K562 (cell line): ENCODE measurements at regions not wholly inside any gene's neighbourhood (a gene's known extent, or its start where the extent isn't known, plus 50 kb on each side); places are given as distances from the start of the nearest gene placed in this dataset.

Experiments used
- ATAC-seq: fragments of 200-7000 bp; cut with Tn5 transposase; 3 replicates; pipeline ENCODE4 v1.9.1; 2020; ENCODE audit warnings: moderate library complexity
- BruUV-seq: library from RNA; stranded (reverse); fragments of 400-500 nt; replicated peaks from 2 replicates; lab custom pipeline; 2021; lab: Mats Ljungman, UMichigan
- CTCF ChIA-PET: fragments of 300-600 bp; formaldehyde crosslinking; extraction: SDS; loops from one replicate; lab custom pipeline; 2021; ENCODE audit warnings: low intra/inter-chr PET ratio; lab: Yijun Ruan, JAX
- POLR2A ChIA-PET: fragments of 300-600, 350-650 bp; sonication (Branson Sonifier 250); formaldehyde crosslinking; extraction: SDS; loops from one replicate; lab custom pipeline; 2021; ENCODE audit warnings: antibody characterized with exemption, inconsistent platforms; lab: Yijun Ruan, JAX
- DNase-seq, 4 experiments: peaks; one replicate each; pipeline versions ENCODE4 v3.0.0 to v3.0.0-alpha.2; 2011 to 2018; ENCODE audit warnings: low spot score in 3 of 4, mixed read lengths in 3 of 4; ENCODE audit errors: extremely low read depth in 1 of 4
- FAIRE-seq: peaks from 2 replicates; lab custom pipeline; 2011; peaks lifted over from hg19 to GRCh38; lab: Jason Lieb, UNC
- H2AFZ ChIP-seq: 2 replicates; pipeline ENCODE4 v1.6.0; 2011; ENCODE audit warnings: low read depth, low read length, control low read depth, inconsistent platforms
- H3K27ac ChIP-seq: fragments of 200-600 bp; 3 replicates; pipeline ENCODE4 v1.8.0; 2011; ENCODE audit warnings: low read depth, mild to moderate bottlenecking, control low read depth, inconsistent platforms, low read length, moderate library complexity, mixed read lengths; ENCODE audit errors: extremely low read depth
- H3K27me3 ChIP-seq, 2 experiments: fragments of 300-600 bp in 1 of 2; 2 replicates in 1 of 2; 3 replicates in 1 of 2; pipeline versions ENCODE4 v1.6.0 to v1.8.0; 2011; ENCODE audit warnings: inconsistent platforms in 2 of 2, low read length in 2 of 2, mild to moderate bottlenecking in 1 of 2, mixed read lengths in 1 of 2, moderate library complexity in 1 of 2; ENCODE audit not compliant: control insufficient read depth in 2 of 2, insufficient read depth in 2 of 2
- H3K36me3 ChIP-seq: fragments of 300-600 bp; 3 replicates; pipeline ENCODE4 v1.8.0; 2011; ENCODE audit warnings: mild to moderate bottlenecking, low read length, inconsistent platforms; ENCODE audit not compliant: control insufficient read depth, insufficient read depth
- H3K4me1 ChIP-seq, 2 experiments: fragments of 200-600 bp in 1 of 2; replicated peaks in 1 of 2; 2 replicates in 1 of 2; 3 replicates in 1 of 2; pipeline versions ENCODE4 v1.5.1 to v1.8.0; 2011; ENCODE audit warnings: inconsistent platforms in 2 of 2, low read length in 2 of 2, mild to moderate bottlenecking in 1 of 2, mixed read lengths in 1 of 2, moderate library complexity in 1 of 2; ENCODE audit not compliant: control insufficient read depth in 2 of 2, insufficient read depth in 2 of 2
- H3K4me2 ChIP-seq: 2 replicates; pipeline ENCODE4 v1.6.1; 2011; ENCODE audit warnings: low read length, control low read depth, inconsistent platforms, mixed read lengths; ENCODE audit not compliant: insufficient read depth
- H3K4me3 ChIP-seq: fragments of 200-600 bp; sonication (generic), shearing (Covaris generic); 2 replicates; pipeline ENCODE4 v1.5.1; 2016; ENCODE audit warnings: control low read depth, inconsistent platforms
- H3K79me2 ChIP-seq: fragments of 200-600 bp; 3 replicates; pipeline ENCODE4 v1.8.0; 2011; ENCODE audit warnings: low read length, inconsistent platforms; ENCODE audit not compliant: control insufficient read depth, insufficient read depth
- H3K9ac ChIP-seq, 2 experiments: 2 replicates each; pipeline versions ENCODE4 v1.6.0 to v1.6.1; 2011; ENCODE audit warnings: low read depth in 2 of 2, low read length in 2 of 2, control low read depth in 1 of 2, inconsistent platforms in 1 of 2, mild to moderate bottlenecking in 1 of 2, mixed read lengths in 1 of 2; ENCODE audit not compliant: insufficient read depth in 1 of 2
- H3K9me1 ChIP-seq: one replicate; pipeline ENCODE4 v1.6.0; 2011; ENCODE audit warnings: inconsistent platforms, mild to moderate bottlenecking, low read length, moderate library complexity; ENCODE audit not compliant: control insufficient read depth, insufficient read depth
- H3K9me3 ChIP-seq: replicated peaks from 2 replicates; pipeline ENCODE4 v1.5.1; 2011; ENCODE audit warnings: low read depth, low read length, inconsistent platforms; ENCODE audit not compliant: control insufficient read depth, insufficient read depth
- H4K20me1 ChIP-seq: replicated peaks from 2 replicates; pipeline ENCODE4 v1.6.1; 2011; ENCODE audit warnings: low read length, inconsistent platforms, mixed read lengths; ENCODE audit not compliant: control insufficient read depth, insufficient read depth
- BHLHE40 ChIP-seq: IDR thresholded peaks from 2 replicates; pipeline ENCODE4 v1.6.1; 2011; ENCODE audit warnings: low read length, improper control_type of control experiment
- BRD9 ChIP-seq: fragments of 450-650 bp; IDR thresholded peaks from 2 replicates; pipeline ENCODE4 v1.6.1; 2018; ENCODE audit warnings: low read depth; ENCODE audit not compliant: partially characterized antibody
- ZEB2 ChIP-seq: fragments of 450-650 bp; IDR thresholded peaks from 2 replicates; pipeline ENCODE4 v1.6.1; 2016
- ZNF431 ChIP-seq: sonication (generic); formaldehyde crosslinking; IDR thresholded peaks from 2 replicates; pipeline ENCODE4 v1.8.0; 2022; ENCODE audit warnings: mild to moderate bottlenecking, missing genetic modification reagents
- in situ Hi-C: fragments of 300-500 bp; cut with MboI; formaldehyde crosslinking; loops from 4 replicates; pipeline ENCODE4 v1.15.0; 2018; ENCODE audit warnings: inconsistent platforms, mixed read lengths
- intact Hi-C: fragments of 100-400 bp; cut with micrococcal nuclease; formaldehyde crosslinking; loops from 2 replicates; pipeline ENCODE4 v1.14.2; 2022
- TF ChIP-seq, protein P1 (sequence below): fragments of 250-450 bp; sonication (Bioruptor Pico); IDR thresholded peaks from 2 replicates; pipeline ENCODE4 v1.5.0; 2021
- TF ChIP-seq, protein P2 (sequence below): sonication (generic); formaldehyde crosslinking; IDR thresholded peaks from 2 replicates; pipeline ENCODE4 v1.8.0; 2022; ENCODE audit warnings: mild to moderate bottlenecking, missing genetic modification reagents
- TF ChIP-seq, protein P3 (sequence below): fragments of 450-650 bp; IDR thresholded peaks from 2 replicates; pipeline ENCODE4 v1.6.1; 2016; ENCODE audit warnings: mild to moderate bottlenecking

DNA sequence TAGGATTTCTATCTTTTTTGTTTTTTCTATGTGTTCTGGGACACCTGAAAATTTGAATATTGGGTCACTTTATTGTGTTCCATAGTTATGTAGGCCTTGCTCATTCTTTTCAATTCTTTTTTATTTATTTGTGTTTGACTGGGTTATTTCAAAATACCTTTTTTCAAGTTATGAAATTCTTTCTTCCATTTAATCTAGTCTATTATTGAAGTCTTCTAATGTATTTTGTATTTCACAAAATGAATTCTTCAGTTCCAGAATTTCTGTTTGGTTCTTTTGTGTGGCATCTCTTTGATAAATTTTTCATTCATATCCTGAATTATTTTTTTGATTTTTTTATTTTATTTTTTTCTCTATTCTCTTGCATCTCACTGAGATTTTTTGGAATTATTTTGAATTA is 628.8 kb downstream of the NR2F1-AS1 start:
- Histone ChIP-seq H3K27me3 (no peaks in the 10 kb centered on the region), H3K36me3 (no peaks in the 10 kb centered on the region), H3K4me3 (no peak overlapping the region), H3K27ac (no peak overlapping the region), H3K79me2 (no peaks in the 10 kb centered on the region), H3K4me2 (no peak overlapping the region), H4K20me1 (no peaks in the 10 kb centered on the region), H3K9me1 (no peaks in the 10 kb centered on the region), H3K9ac (no peak overlapping the region)
- CTCF ChIA-PET = no interaction called here
- in situ Hi-C loops = no loop called here
- intact Hi-C loops = no loop called here
- DNase-seq = no peak
- ATAC-seq = no peak
- BruUV-seq = no TSS peak
- TF ChIP-seq ZNF431 (CRISPR knock-in tag) (no peak), BHLHE40 (no peak), BRD9 (no peak), ZEB2 (no peak)
- TF ChIP-seq, protein P1, sequence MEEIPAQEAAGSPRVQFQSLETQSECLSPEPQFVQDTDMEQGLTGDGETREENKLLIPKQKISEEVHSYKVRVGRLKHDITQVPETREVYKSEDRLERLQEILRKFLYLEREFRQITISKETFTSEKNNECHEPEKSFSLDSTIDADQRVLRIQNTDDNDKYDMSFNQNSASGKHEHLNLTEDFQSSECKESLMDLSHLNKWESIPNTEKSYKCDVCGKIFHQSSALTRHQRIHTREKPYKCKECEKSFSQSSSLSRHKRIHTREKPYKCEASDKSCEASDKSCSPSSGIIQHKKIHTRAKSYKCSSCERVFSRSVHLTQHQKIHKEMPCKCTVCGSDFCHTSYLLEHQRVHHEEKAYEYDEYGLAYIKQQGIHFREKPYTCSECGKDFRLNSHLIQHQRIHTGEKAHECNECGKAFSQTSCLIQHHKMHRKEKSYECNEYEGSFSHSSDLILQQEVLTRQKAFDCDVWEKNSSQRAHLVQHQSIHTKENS (CRISPR knock-in tag) = no peak
- TF ChIP-seq, protein P2, sequence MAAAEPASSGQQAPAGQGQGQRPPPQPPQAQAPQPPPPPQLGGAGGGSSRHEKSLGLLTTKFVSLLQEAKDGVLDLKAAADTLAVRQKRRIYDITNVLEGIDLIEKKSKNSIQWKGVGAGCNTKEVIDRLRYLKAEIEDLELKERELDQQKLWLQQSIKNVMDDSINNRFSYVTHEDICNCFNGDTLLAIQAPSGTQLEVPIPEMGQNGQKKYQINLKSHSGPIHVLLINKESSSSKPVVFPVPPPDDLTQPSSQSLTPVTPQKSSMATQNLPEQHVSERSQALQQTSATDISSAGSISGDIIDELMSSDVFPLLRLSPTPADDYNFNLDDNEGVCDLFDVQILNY = no peak
- TF ChIP-seq, protein P3, sequence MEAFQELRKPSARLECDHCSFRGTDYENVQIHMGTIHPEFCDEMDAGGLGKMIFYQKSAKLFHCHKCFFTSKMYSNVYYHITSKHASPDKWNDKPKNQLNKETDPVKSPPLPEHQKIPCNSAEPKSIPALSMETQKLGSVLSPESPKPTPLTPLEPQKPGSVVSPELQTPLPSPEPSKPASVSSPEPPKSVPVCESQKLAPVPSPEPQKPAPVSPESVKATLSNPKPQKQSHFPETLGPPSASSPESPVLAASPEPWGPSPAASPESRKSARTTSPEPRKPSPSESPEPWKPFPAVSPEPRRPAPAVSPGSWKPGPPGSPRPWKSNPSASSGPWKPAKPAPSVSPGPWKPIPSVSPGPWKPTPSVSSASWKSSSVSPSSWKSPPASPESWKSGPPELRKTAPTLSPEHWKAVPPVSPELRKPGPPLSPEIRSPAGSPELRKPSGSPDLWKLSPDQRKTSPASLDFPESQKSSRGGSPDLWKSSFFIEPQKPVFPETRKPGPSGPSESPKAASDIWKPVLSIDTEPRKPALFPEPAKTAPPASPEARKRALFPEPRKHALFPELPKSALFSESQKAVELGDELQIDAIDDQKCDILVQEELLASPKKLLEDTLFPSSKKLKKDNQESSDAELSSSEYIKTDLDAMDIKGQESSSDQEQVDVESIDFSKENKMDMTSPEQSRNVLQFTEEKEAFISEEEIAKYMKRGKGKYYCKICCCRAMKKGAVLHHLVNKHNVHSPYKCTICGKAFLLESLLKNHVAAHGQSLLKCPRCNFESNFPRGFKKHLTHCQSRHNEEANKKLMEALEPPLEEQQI = no peak
- TF ChIP-seq, all 486 proteins: peak for 0
- Histone ChIP-seq H2AFZ (no peak overlapping the region), H3K4me1 (no peaks in the 10 kb centered on the region), H3K9me3 (0 out of 2 replicates have a peak, but pooled peaks cover 4% of the 10 kb centered on the region)
- FAIRE-seq = no peak
- POLR2A ChIA-PET = no interaction called here
